Nephron (organoid): ENCODE measurements at regions not wholly inside any gene's neighbourhood (a gene's known extent, or its start where the extent isn't known, plus 50 kb on each side); places are given as distances from the start of the nearest gene placed in this dataset.

Source experiments
- H3K27ac Mint-ChIP-seq, 3 experiments: 2 replicates each; pipeline ENCODE4 v1.8.0; 2020; ENCODE audit warnings: mixed read lengths in 3 of 3, mild to moderate bottlenecking in 2 of 3, moderate library complexity in 1 of 3
- H3K27me3 Mint-ChIP-seq: 2 replicates; pipeline ENCODE4 v1.8.0; 2021; ENCODE audit warnings: low read depth, mild to moderate bottlenecking, moderate library complexity, mixed read lengths
- H3K36me3 Mint-ChIP-seq: 2 replicates; pipeline ENCODE4 v1.8.0; 2020; ENCODE audit warnings: low read depth, mixed read lengths
- H3K4me1 Mint-ChIP-seq: 2 replicates; pipeline ENCODE4 v1.8.0; 2020; ENCODE audit warnings: mixed read lengths
- H3K4me3 Mint-ChIP-seq, 3 experiments: 2 replicates each; pipeline ENCODE4 v1.8.0; 2020; ENCODE audit warnings: mild to moderate bottlenecking in 3 of 3, mixed read lengths in 3 of 3, moderate library complexity in 2 of 3
- H3K9me3 Mint-ChIP-seq: 2 replicates; pipeline ENCODE4 v1.8.0; 2020; ENCODE audit warnings: mixed read lengths
- CTCF ChIP-seq, 3 experiments: fragments of 200-600 bp; sonication (generic); IDR thresholded peaks; one replicate each; pipeline ENCODE4 v1.5.0; 2021; ENCODE audit warnings: antibody characterized with exemption in 3 of 3; ENCODE audit not compliant: unreplicated experiment in 3 of 3

GRCh38 chrX:149151805-149152757 lies 353.0 kb downstream of the IDS start:
- no peak for TF ChIP-seq CTCF (IDR thresholded peaks at IDR 0.05; ENCODE audit: unreplicated experiment in 3 of 3)
- Mint-ChIP-seq H3K9me3 (peaks cover 17% of the 10 kb centered on the region), H3K27ac (no peak overlapping the region), H3K27me3 (no peaks in the 10 kb centered on the region), H3K36me3 (no peaks in the 10 kb centered on the region), H3K4me1 (no peaks in the 10 kb centered on the region), H3K4me3 (no peak overlapping the region)

- Mint-ChIP-seq H3K4me3 (no peak overlapping the region), H3K27me3 (no peaks in the 10 kb centered on the region), H3K27ac (no peak overlapping the region), H3K4me1 (no peaks in the 10 kb centered on the region), H3K36me3 (no peaks in the 10 kb centered on the region), H3K9me3 (peaks cover 14% of the 10 kb centered on the region)
- TF ChIP-seq CTCF (IDR thresholded peaks at IDR 0.05; ENCODE audit: unreplicated experiment in 3 of 3) = no peak
Measured at GRCh38 chrX:149145845-149146285, 359.2 kb downstream of the IDS start.

GRCh38 chrX:149131774-149132173 lies 373.3 kb downstream of the IDS start:
- Mint-ChIP-seq H3K4me1 (peaks cover 14% of the 10 kb centered on the region), H3K9me3 (peaks cover 5% of the 10 kb centered on the region), H3K36me3 (no peaks in the 10 kb centered on the region), H3K27ac (peak overlapping the region in 1 of 3 experiments; percentile 57), H3K4me3 (no peak overlapping the region), H3K27me3 (no peaks in the 10 kb centered on the region)
- TF ChIP-seq CTCF (IDR thresholded peaks at IDR 0.05; ENCODE audit: unreplicated experiment in 3 of 3) = no peak

- H3K9me3 Mint-ChIP-seq = peaks cover 5% of the 10 kb centered on the region
Measured at GRCh38 chrX:149129767-149130166, 375.3 kb downstream of the IDS start.

GRCh38 chrX:149124526-149125108 lies 380.5 kb downstream of the IDS start:
- TF ChIP-seq CTCF (IDR thresholded peaks at IDR 0.05; ENCODE audit: unreplicated experiment in 3 of 3) = no peak
- Mint-ChIP-seq H3K27me3 (no peaks in the 10 kb centered on the region), H3K4me1 (no peaks in the 10 kb centered on the region), H3K27ac (no peak overlapping the region), H3K4me3 (no peak overlapping the region), H3K9me3 (peaks cover 10% of the 10 kb centered on the region), H3K36me3 (no peaks in the 10 kb centered on the region)

More at GRCh38 chrX:149129767-149130166, 375.3 kb downstream of the IDS start:
- Mint-ChIP-seq H3K4me3 (no peak overlapping the region), H3K36me3 (no peaks in the 10 kb centered on the region), H3K27ac (no peak overlapping the region), H3K27me3 (no peaks in the 10 kb centered on the region), H3K4me1 (peaks cover 14% of the 10 kb centered on the region)
- TF ChIP-seq CTCF (IDR thresholded peaks at IDR 0.05; ENCODE audit: unreplicated experiment in 3 of 3) = no peak
